IMR-90 (cell line): ENCODE measurements at regions not wholly inside any gene's neighbourhood (a gene's known extent, or its start where the extent isn't known, plus 50 kb on each side); places are given as distances from the start of the nearest gene placed in this dataset.

Experiments used
- ATAC-seq: fragments of 200-7000 bp; cut with Tn5 transposase; 2 replicates; pipeline ENCODE4 v1.9.1; 2020; ENCODE audit warnings: low read depth, mild to moderate bottlenecking, moderate library complexity
- BruUV-seq: library from RNA; stranded (reverse); fragments of 400-500 nt; replicated peaks from 2 replicates; lab custom pipeline; 2021; lab: Mats Ljungman, UMichigan
- CTCF ChIA-PET: fragments of 300-600 bp; formaldehyde crosslinking; extraction: SDS; loops from one replicate; lab custom pipeline; 2021; ENCODE audit warnings: antibody characterized with exemption; lab: Yijun Ruan, JAX
- POLR2A ChIA-PET: fragments of 300-600 bp; sonication (Branson Sonifier 250); formaldehyde crosslinking; loops from one replicate; lab custom pipeline; 2022; ENCODE audit warnings: antibody characterized with exemption; ENCODE audit not compliant: unreplicated experiment; lab: Charles Lee
- DNase-seq: peaks from one replicate; pipeline ENCODE4 v3.0.0; 2013
- H2AFZ ChIP-seq: replicated peaks from 2 replicates; pipeline ENCODE3; 2013; ENCODE audit warnings: low read length, mild to moderate bottlenecking; ENCODE audit not compliant: poor library complexity
- H2AK5ac ChIP-seq: 2 replicates; pipeline ENCODE4 v1.6.1; 2013; ENCODE audit warnings: low read depth, low read length, inconsistent platforms
- H2AK9ac ChIP-seq: replicated peaks from 2 replicates; pipeline ENCODE3; 2013; ENCODE audit warnings: mild to moderate bottlenecking, low read depth, low read length, moderate library complexity; ENCODE audit not compliant: poor library complexity
- H2BK120ac ChIP-seq: 2 replicates; pipeline ENCODE4 v1.6.1; 2013; ENCODE audit warnings: low read depth, low read length, inconsistent platforms
- H2BK15ac ChIP-seq: 3 replicates; pipeline ENCODE4 v1.6.1; 2013; ENCODE audit warnings: low read depth, low read length, inconsistent platforms
- H2BK20ac ChIP-seq: 2 replicates; pipeline ENCODE4 v1.6.1; 2013; ENCODE audit warnings: low read depth, mild to moderate bottlenecking, inconsistent platforms, low read length, moderate library complexity
- H2BK5ac ChIP-seq: 2 replicates; pipeline ENCODE4 v1.6.1; 2013; ENCODE audit warnings: mild to moderate bottlenecking, low read depth, low read length, inconsistent platforms; ENCODE audit not compliant: poor library complexity, severe bottlenecking
- H3K14ac ChIP-seq: replicated peaks from 2 replicates; pipeline ENCODE4 v1.6.1; 2013; ENCODE audit warnings: low read depth, low read length, inconsistent platforms
- H3K18ac ChIP-seq: 2 replicates; pipeline ENCODE4 v1.6.1; 2013; ENCODE audit warnings: low read depth, low read length, control low read depth
- H3K23ac ChIP-seq: 2 replicates; pipeline ENCODE4 v1.6.1; 2013; ENCODE audit warnings: low read depth, low read length, inconsistent platforms
- H3K27ac ChIP-seq: 2 replicates; pipeline ENCODE4 v1.5.1; 2013; ENCODE audit warnings: mild to moderate bottlenecking, control low read depth, low read length; ENCODE audit not compliant: insufficient read depth
- H3K27me3 ChIP-seq: 2 replicates; pipeline ENCODE4 v1.6.1; 2013; ENCODE audit warnings: low read length; ENCODE audit not compliant: control insufficient read depth, insufficient read depth
- H3K36me3 ChIP-seq: 2 replicates; pipeline ENCODE4 v1.6.1; 2013; ENCODE audit warnings: low read length, mixed read lengths; ENCODE audit not compliant: control insufficient read depth, insufficient read depth
- H3K4ac ChIP-seq: 2 replicates; pipeline ENCODE4 v1.6.1; 2013; ENCODE audit warnings: low read depth, low read length, inconsistent platforms
- H3K4me1 ChIP-seq: 2 replicates; pipeline ENCODE4 v1.6.1; 2013; ENCODE audit warnings: low read length, mixed read lengths; ENCODE audit not compliant: control insufficient read depth, insufficient read depth
- H3K4me2 ChIP-seq: 2 replicates; pipeline ENCODE4 v1.6.1; 2013; ENCODE audit warnings: low read depth, mild to moderate bottlenecking, control low read depth, low read length, moderate library complexity
- H3K4me3 ChIP-seq: 2 replicates; pipeline ENCODE4 v1.5.1; 2013; ENCODE audit warnings: low read depth, mild to moderate bottlenecking, control low read depth, low read length, moderate library complexity; ENCODE audit not compliant: insufficient read depth
- H3K56ac ChIP-seq: 2 replicates; pipeline ENCODE4 v1.6.1; 2013; ENCODE audit warnings: low read length, inconsistent platforms; ENCODE audit not compliant: insufficient read depth; ENCODE audit errors: extremely low read depth
- H3K79me1 ChIP-seq, 2 experiments: 2 replicates each; pipeline ENCODE4 v1.6.1; 2013; ENCODE audit warnings: low read length in 2 of 2, inconsistent platforms in 1 of 2, low read depth in 1 of 2
- H3K9ac ChIP-seq: 2 replicates; pipeline ENCODE4 v1.6.1; 2013; ENCODE audit warnings: low read depth, low read length, control low read depth
- H3K9me1 ChIP-seq: 2 replicates; pipeline ENCODE4 v1.6.1; 2013; ENCODE audit warnings: low read length, inconsistent platforms; ENCODE audit not compliant: insufficient read depth
- H3K9me3 ChIP-seq: 2 replicates; pipeline ENCODE4 v1.6.1; 2013; ENCODE audit warnings: low read length; ENCODE audit not compliant: control insufficient read depth, insufficient read depth
- H4K20me1 ChIP-seq: 2 replicates; pipeline ENCODE4 v1.6.1; 2013; ENCODE audit warnings: low read length, inconsistent platforms; ENCODE audit not compliant: insufficient read depth
- H4K5ac ChIP-seq: 2 replicates; pipeline ENCODE4 v1.6.1; 2013; ENCODE audit warnings: mild to moderate bottlenecking, low read depth, low read length, control low read depth
- H4K8ac ChIP-seq, 2 experiments: 2 replicates each; pipeline ENCODE4 v1.6.1; 2013; ENCODE audit warnings: low read depth in 2 of 2, low read length in 2 of 2, control low read depth in 1 of 2, inconsistent platforms in 1 of 2
- H4K91ac ChIP-seq: 2 replicates; pipeline ENCODE4 v1.6.1; 2013; ENCODE audit warnings: low read depth, low read length, inconsistent platforms; ENCODE audit not compliant: insufficient read depth
- BHLHE40 ChIP-seq: fragments of 150-350 bp; IDR thresholded peaks from 2 replicates; pipeline ENCODE4 v1.6.1; 2016; ENCODE audit warnings: mild to moderate bottlenecking, low read depth, low read length
- CEBPB ChIP-seq: IDR thresholded peaks from 2 replicates; pipeline ENCODE4 v1.6.1; 2012; ENCODE audit warnings: low read depth, low read length, improper control_type of control experiment
- FOS ChIP-seq: fragments of 150-350 bp; IDR thresholded peaks from 2 replicates; pipeline ENCODE4 v1.6.1; 2016; ENCODE audit warnings: low read depth, low read length
- MAFK ChIP-seq: IDR thresholded peaks from 2 replicates; pipeline ENCODE4 v1.6.1; 2012; ENCODE audit warnings: low read depth, low read length, improper control_type of control experiment
- MAZ ChIP-seq: IDR thresholded peaks from 2 replicates; pipeline ENCODE4 v1.6.1; 2012; ENCODE audit warnings: low read depth, mild to moderate bottlenecking, low read length, improper control_type of control experiment, moderate library complexity, borderline replicate concordance
- MXI1 ChIP-seq: IDR thresholded peaks from 2 replicates; pipeline ENCODE4 v1.6.1; 2012; ENCODE audit warnings: low read depth, mild to moderate bottlenecking, low read length, moderate library complexity, borderline replicate concordance
- NFE2L2 ChIP-seq: fragments of 150-350 bp; IDR thresholded peaks from 2 replicates; pipeline ENCODE4 v1.6.1; 2016; ENCODE audit warnings: low read depth, mild to moderate bottlenecking, low read length
- RAD21 ChIP-seq: IDR thresholded peaks from 2 replicates; pipeline ENCODE4 v1.6.1; 2012; ENCODE audit warnings: low read length, improper control_type of control experiment
- RCOR1 ChIP-seq: IDR thresholded peaks from 2 replicates; pipeline ENCODE4 v1.6.1; 2012; ENCODE audit warnings: mild to moderate bottlenecking, low read length, improper control_type of control experiment; ENCODE audit not compliant: insufficient replicate concordance
- RFX5 ChIP-seq: IDR thresholded peaks from 2 replicates; pipeline ENCODE4 v1.8.0; 2012; ENCODE audit warnings: low read depth, mild to moderate bottlenecking, low read length, moderate library complexity
- SMC3 ChIP-seq: fragments of 150-350 bp; IDR thresholded peaks from 2 replicates; pipeline ENCODE4 v1.6.1; 2016; ENCODE audit warnings: low read depth, mild to moderate bottlenecking, antibody characterized with exemption, low read length, moderate library complexity
- WGBS, 2 experiments: methylation state at CpG; one replicate each; pipeline versions ENCODE4 v1.1.5 to v1.1.7; 2013; ENCODE audit warnings: missing lambda C conversion rate in 2 of 2; ENCODE audit not compliant: insufficient read length in 1 of 2; ENCODE audit errors: extremely low coverage in 2 of 2; 5-methylcytosine and 5-hydroxymethylcytosine counted together
- dilution Hi-C: fragments of 300-500 bp; cut with HindIII; formaldehyde crosslinking; loops from one replicate; pipeline ENCODE4 v1.14.3; 2018; ENCODE audit warnings: low sequenced_read_pairs; ENCODE audit not compliant: unreplicated experiment
- in situ Hi-C: fragments of 300-500 bp; cut with MboI; formaldehyde crosslinking; loops from 3 replicates; pipeline ENCODE4 v1.14.3; 2019; ENCODE audit warnings: low sequenced_read_pairs, inconsistent platforms, mixed read lengths
- intact Hi-C: fragments of 100-400 bp; cut with micrococcal nuclease; formaldehyde crosslinking; loops from 2 replicates; pipeline ENCODE4 v1.10.0; 2022
- TF ChIP-seq, protein P1 (sequence below): fragments of 150-350 bp; IDR thresholded peaks from 2 replicates; pipeline ENCODE4 v1.6.1; 2017; ENCODE audit warnings: mild to moderate bottlenecking, antibody characterized with exemption, low read length, low read depth
- TF ChIP-seq, protein P2 (sequence below): fragments of 150-350 bp; IDR thresholded peaks from 2 replicates; pipeline ENCODE4 v1.6.1; 2016; ENCODE audit warnings: low read depth, mild to moderate bottlenecking, low read length, moderate library complexity, borderline replicate concordance
- TF ChIP-seq, protein P3 (sequence below): conservative IDR thresholded peaks from 2 replicates; pipeline ENCODE4 v1.5.1; 2012; ENCODE audit warnings: mild to moderate bottlenecking, low read depth, low read length, improper control_type of control experiment

DNA sequence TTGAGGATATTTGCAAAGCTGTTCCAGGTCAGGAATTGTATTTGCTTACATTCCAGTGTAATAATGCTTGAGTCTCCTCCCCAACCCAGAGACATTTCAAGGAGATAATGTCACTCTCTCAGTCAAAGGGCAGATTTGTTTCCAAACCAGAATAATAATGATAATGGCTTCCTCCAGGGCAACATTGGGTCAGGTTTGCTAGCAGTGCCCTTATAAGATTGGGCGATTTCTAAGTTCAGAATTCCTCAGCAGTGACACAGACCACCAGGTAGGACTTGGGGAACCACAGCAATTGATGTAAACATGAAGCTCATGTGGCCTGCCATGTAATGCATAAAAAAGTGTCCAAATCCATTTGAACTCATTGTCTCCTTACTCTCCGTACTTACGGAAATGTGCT is 125.2 kb downstream of the BMP15 start:
- 20% methylated on average over 1 of the region's 3 CpGs; no CpG with 5 or more reads in 1 of the 2 experiments for WGBS, 2 experiments
- in situ Hi-C loops (no loop called here), intact Hi-C loops (no loop called here), dilution Hi-C loops (no loop called here)
- Histone ChIP-seq H4K20me1 (no peaks in the 10 kb centered on the region), H3K4me2 (no peak overlapping the region), H4K8ac (no peak overlapping the region), H2AK9ac (no peak overlapping the region), H3K4me1 (no peaks in the 10 kb centered on the region), H3K23ac (no peak overlapping the region), H4K5ac (no peak overlapping the region), H3K4ac (no peak overlapping the region), H2BK5ac (no peak overlapping the region), H2AFZ (no peak overlapping the region), H2BK20ac (no peak overlapping the region), H2BK15ac (no peak overlapping the region), H3K4me3 (no peak overlapping the region), H4K91ac (no peak overlapping the region), H3K14ac (no peak overlapping the region), H3K18ac (no peak overlapping the region), H3K56ac (no peak overlapping the region), H3K9me1 (no peaks in the 10 kb centered on the region), H2AK5ac (no peak overlapping the region), H2BK120ac (no peak overlapping the region), H3K36me3 (no peaks in the 10 kb centered on the region), H3K27me3 (peaks cover 2% of the 10 kb centered on the region; the same call in 1 of the 2 replicates), H3K27ac (no peak overlapping the region), H3K9me3 (no peaks in the 10 kb centered on the region), H3K79me1 (no peaks in the 10 kb centered on the region), H3K9ac (no peak overlapping the region)
- CTCF ChIA-PET = no interaction called here
- no TSS peak for BruUV-seq
- TF ChIP-seq, protein P1, sequence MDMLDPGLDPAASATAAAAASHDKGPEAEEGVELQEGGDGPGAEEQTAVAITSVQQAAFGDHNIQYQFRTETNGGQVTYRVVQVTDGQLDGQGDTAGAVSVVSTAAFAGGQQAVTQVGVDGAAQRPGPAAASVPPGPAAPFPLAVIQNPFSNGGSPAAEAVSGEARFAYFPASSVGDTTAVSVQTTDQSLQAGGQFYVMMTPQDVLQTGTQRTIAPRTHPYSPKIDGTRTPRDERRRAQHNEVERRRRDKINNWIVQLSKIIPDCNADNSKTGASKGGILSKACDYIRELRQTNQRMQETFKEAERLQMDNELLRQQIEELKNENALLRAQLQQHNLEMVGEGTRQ = no peak
- TF ChIP-seq BHLHE40 = no peak
- TF ChIP-seq NFE2L2 = no peak
- TF ChIP-seq CEBPB = no peak
- no peak for TF ChIP-seq RAD21
- no peak for TF ChIP-seq FOS
- TF ChIP-seq MXI1 = no peak
- TF ChIP-seq MAZ = no peak
- TF ChIP-seq SMC3 = no peak
- TF ChIP-seq, protein P2, sequence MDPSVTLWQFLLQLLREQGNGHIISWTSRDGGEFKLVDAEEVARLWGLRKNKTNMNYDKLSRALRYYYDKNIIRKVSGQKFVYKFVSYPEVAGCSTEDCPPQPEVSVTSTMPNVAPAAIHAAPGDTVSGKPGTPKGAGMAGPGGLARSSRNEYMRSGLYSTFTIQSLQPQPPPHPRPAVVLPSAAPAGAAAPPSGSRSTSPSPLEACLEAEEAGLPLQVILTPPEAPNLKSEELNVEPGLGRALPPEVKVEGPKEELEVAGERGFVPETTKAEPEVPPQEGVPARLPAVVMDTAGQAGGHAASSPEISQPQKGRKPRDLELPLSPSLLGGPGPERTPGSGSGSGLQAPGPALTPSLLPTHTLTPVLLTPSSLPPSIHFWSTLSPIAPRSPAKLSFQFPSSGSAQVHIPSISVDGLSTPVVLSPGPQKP = no peak
- no peak for TF ChIP-seq MAFK
- TF ChIP-seq RFX5 = no peak
- no peak for TF ChIP-seq RCOR1
- TF ChIP-seq, protein P3, sequence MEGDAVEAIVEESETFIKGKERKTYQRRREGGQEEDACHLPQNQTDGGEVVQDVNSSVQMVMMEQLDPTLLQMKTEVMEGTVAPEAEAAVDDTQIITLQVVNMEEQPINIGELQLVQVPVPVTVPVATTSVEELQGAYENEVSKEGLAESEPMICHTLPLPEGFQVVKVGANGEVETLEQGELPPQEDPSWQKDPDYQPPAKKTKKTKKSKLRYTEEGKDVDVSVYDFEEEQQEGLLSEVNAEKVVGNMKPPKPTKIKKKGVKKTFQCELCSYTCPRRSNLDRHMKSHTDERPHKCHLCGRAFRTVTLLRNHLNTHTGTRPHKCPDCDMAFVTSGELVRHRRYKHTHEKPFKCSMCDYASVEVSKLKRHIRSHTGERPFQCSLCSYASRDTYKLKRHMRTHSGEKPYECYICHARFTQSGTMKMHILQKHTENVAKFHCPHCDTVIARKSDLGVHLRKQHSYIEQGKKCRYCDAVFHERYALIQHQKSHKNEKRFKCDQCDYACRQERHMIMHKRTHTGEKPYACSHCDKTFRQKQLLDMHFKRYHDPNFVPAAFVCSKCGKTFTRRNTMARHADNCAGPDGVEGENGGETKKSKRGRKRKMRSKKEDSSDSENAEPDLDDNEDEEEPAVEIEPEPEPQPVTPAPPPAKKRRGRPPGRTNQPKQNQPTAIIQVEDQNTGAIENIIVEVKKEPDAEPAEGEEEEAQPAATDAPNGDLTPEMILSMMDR = no peak
- ATAC-seq = no peak
- POLR2A ChIA-PET = no interaction called here
- DNase-seq = no peak
